ENCODE measurements at regions not wholly inside any gene's neighbourhood (a gene's known extent, or its start where the extent isn't known, plus 50 kb on each side); places are given as distances from the start of the nearest gene placed in this dataset.

- DNase-seq (ENCODE audit: low read depth) = no peak
Measured at GRCh38 chr1:115144176-115144575, 54.9 kb upstream of the TSPAN2 start.

GRCh38 chr1:115142616-115143015 is 53.3 kb upstream of the TSPAN2 start:
- DNase-seq (ENCODE audit: low read depth) = no peak

- no peak for DNase-seq (ENCODE audit: low read depth)
Measured at GRCh38 chr1:115141145-115141454, 51.8 kb upstream of the TSPAN2 start.

GRCh38 chr1:115140442-115141144 is 51.3 kb upstream of the TSPAN2 start:
- DNase-seq (ENCODE audit: low read depth) = no peak

GRCh38 chr1:115139381-115139780 is 50.1 kb upstream of the TSPAN2 start:
- no peak for DNase-seq (ENCODE audit: low read depth)

Measured in myocyte (in vitro differentiated cells).